ENCODE measurements at regions not wholly inside any gene's neighbourhood (a gene's known extent, or its start where the extent isn't known, plus 50 kb on each side); places are given as distances from the start of the nearest gene placed in this dataset.

GRCh38 chr9:87798261-87798833 is 72.4 kb downstream of the CTSL start:
- Histone ChIP-seq H3K36me3 (ENCODE audit: low read depth) (no peaks in the 10 kb centered on the region), H3K9me3 (ENCODE audit: severe bottlenecking) (no peaks in the 10 kb centered on the region), H3K27me3 (ENCODE audit: insufficient read depth, poor library complexity, severe bottlenecking) (no peaks in the 10 kb centered on the region), H3K4me1 (ENCODE audit: insufficient read depth, poor library complexity, severe bottlenecking) (no peaks in the 10 kb centered on the region), H3K4me3 (ENCODE audit: severe bottlenecking) (no peak overlapping the region), H3K27ac (ENCODE audit: poor library complexity, severe bottlenecking) (no peak overlapping the region)
- DNase-seq (ENCODE audit: low spot score), result no peak
- no peak for TF ChIP-seq CTCF (IDR thresholded peaks at IDR 0.05; ENCODE audit: poor library complexity, severe bottlenecking)
- ATAC-seq (ENCODE audit: low read depth), result no peak

- TF ChIP-seq CTCF (IDR thresholded peaks at IDR 0.05; ENCODE audit: poor library complexity, severe bottlenecking), result no peak
- H3K27ac ChIP-seq (ENCODE audit: poor library complexity, severe bottlenecking), result no peak overlapping the region
- no peak overlapping the region for H3K4me3 ChIP-seq (ENCODE audit: severe bottlenecking)
Observed at GRCh38 chr9:87799503-87799902, 73.6 kb downstream of the CTSL start.

GRCh38 chr9:87800456-87800855 is 74.5 kb downstream of the CTSL start:
- DNase-seq (ENCODE audit: low spot score) (no peak), ATAC-seq (ENCODE audit: low read depth) (no peak)
- no peak for TF ChIP-seq CTCF (IDR thresholded peaks at IDR 0.05; ENCODE audit: poor library complexity, severe bottlenecking)
- H3K4me3 ChIP-seq (ENCODE audit: severe bottlenecking), result no peak overlapping the region
- H3K4me1 ChIP-seq (ENCODE audit: insufficient read depth, poor library complexity, severe bottlenecking), result no peaks in the 10 kb centered on the region
- H3K27me3 ChIP-seq (ENCODE audit: insufficient read depth, poor library complexity, severe bottlenecking), result no peaks in the 10 kb centered on the region
- no peak overlapping the region for H3K27ac ChIP-seq (ENCODE audit: poor library complexity, severe bottlenecking)
- H3K36me3 ChIP-seq (ENCODE audit: low read depth), result no peaks in the 10 kb centered on the region
- H3K9me3 ChIP-seq (ENCODE audit: severe bottlenecking), result no peaks in the 10 kb centered on the region

More at GRCh38 chr9:87799503-87799902, 73.6 kb downstream of the CTSL start:
- DNase-seq (ENCODE audit: low spot score) (no peak), ATAC-seq (ENCODE audit: low read depth) (no peak)
- Histone ChIP-seq H3K9me3 (ENCODE audit: severe bottlenecking) (no peaks in the 10 kb centered on the region), H3K4me1 (ENCODE audit: insufficient read depth, poor library complexity, severe bottlenecking) (no peaks in the 10 kb centered on the region), H3K27me3 (ENCODE audit: insufficient read depth, poor library complexity, severe bottlenecking) (no peaks in the 10 kb centered on the region), H3K36me3 (ENCODE audit: low read depth) (no peaks in the 10 kb centered on the region)

GRCh38 chr9:87801013-87801412 is 75.1 kb downstream of the CTSL start:
- Histone ChIP-seq H3K4me3 (ENCODE audit: severe bottlenecking) (no peak overlapping the region), H3K27me3 (ENCODE audit: insufficient read depth, poor library complexity, severe bottlenecking) (no peaks in the 10 kb centered on the region), H3K36me3 (ENCODE audit: low read depth) (no peaks in the 10 kb centered on the region), H3K4me1 (ENCODE audit: insufficient read depth, poor library complexity, severe bottlenecking) (no peaks in the 10 kb centered on the region), H3K9me3 (ENCODE audit: severe bottlenecking) (no peaks in the 10 kb centered on the region), H3K27ac (ENCODE audit: poor library complexity, severe bottlenecking) (no peak overlapping the region)
- no peak for TF ChIP-seq CTCF (IDR thresholded peaks at IDR 0.05; ENCODE audit: poor library complexity, severe bottlenecking)
- DNase-seq (ENCODE audit: low spot score) (no peak), ATAC-seq (ENCODE audit: low read depth) (no peak)

- DNase-seq (ENCODE audit: low spot score), result no peak
- H3K4me3 ChIP-seq (ENCODE audit: severe bottlenecking), result no peak overlapping the region
- no peaks in the 10 kb centered on the region for H3K27me3 ChIP-seq (ENCODE audit: insufficient read depth, poor library complexity, severe bottlenecking)
- H3K36me3 ChIP-seq (ENCODE audit: low read depth), result no peaks in the 10 kb centered on the region
- no peak for TF ChIP-seq CTCF (IDR thresholded peaks at IDR 0.05; ENCODE audit: poor library complexity, severe bottlenecking)
- H3K9me3 ChIP-seq (ENCODE audit: severe bottlenecking), result no peaks in the 10 kb centered on the region
- ATAC-seq (ENCODE audit: low read depth), result no peak
- no peak overlapping the region for H3K27ac ChIP-seq (ENCODE audit: poor library complexity, severe bottlenecking)
- H3K4me1 ChIP-seq (ENCODE audit: insufficient read depth, poor library complexity, severe bottlenecking), result no peaks in the 10 kb centered on the region
Observed at GRCh38 chr9:87803166-87803565, 77.2 kb downstream of the CTSL start.

Data from RWPE2 (cell line).